ENCODE measurements at regions not wholly inside any gene's neighbourhood (a gene's known extent, or its start where the extent isn't known, plus 50 kb on each side); places are given as distances from the start of the nearest gene placed in this dataset.

- TF ChIP-seq CTCF (IDR thresholded peaks at IDR 0.05; ENCODE audit: poor library complexity, severe bottlenecking) (no peak), EP300 (conservative IDR thresholded peaks at IDR 0.05; ENCODE audit: poor library complexity, severe bottlenecking) (no peak), REST (IDR thresholded peaks at IDR 0.05; ENCODE audit: borderline replicate concordance) (no peak)
Observed at GRCh38 chrY:7461873-7462525, 550.4 kb upstream of the AMELY start.
